ENCODE measurements at regions not wholly inside any gene's neighbourhood (a gene's known extent, or its start where the extent isn't known, plus 50 kb on each side); places are given as distances from the start of the nearest gene placed in this dataset.

GRCh38 chr10:43852644-43853214 is 204.0 kb upstream of the ZNF32 start:
- TF ChIP-seq CTCF (conservative IDR thresholded peaks at IDR 0.05 in 1 of 2, IDR thresholded peaks at IDR 0.05 in 1 of 2; ENCODE audit: extremely low read depth in 1 of 2, insufficient read depth in 1 of 2, low read depth in 1 of 2, low read length in 2 of 2) (no peak), EZH2 (IDR thresholded peaks at IDR 0.05; ENCODE audit: borderline replicate concordance, low read length) (no peak)
